NOMO-1 treated with DMSO at 0.1 percent for 48 hours (cell line): ENCODE measurements at regions not wholly inside any gene's neighbourhood (a gene's known extent, or its start where the extent isn't known, plus 50 kb on each side); places are given as distances from the start of the nearest gene placed in this dataset.
"Not testable (repeated sequence)": the region's sequence is repeated elsewhere in the genome, so short reads cannot be mapped to it uniquely, and the experiment has no call there.

Experiments
- DNase-seq: peaks from one replicate; lab custom pipeline; 2025; ENCODE audit not compliant: unreplicated experiment; lab: John Stamatoyannopoulos, UW

DNA sequence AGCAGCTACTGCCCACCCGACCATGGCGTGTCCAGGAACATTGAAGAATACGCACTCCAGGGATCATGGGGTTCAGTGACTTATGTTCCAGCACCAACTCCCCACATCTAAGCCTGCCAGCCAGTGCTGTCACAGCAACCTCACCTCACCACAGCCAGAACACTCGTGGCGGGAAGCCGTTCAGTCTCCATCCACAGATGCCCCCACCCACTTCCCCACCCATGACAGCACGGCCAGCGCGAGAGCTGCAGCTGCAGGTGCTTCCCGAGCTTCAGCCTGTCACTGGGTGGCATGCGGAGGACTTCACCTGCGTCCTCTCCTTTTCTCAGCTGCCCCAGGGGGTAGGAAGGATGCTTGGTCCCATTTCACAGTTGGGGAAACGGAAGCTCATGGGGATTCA lies 50.3 kb downstream of the RBFOX3 start:
- DNase-seq, result no peak

DNA sequence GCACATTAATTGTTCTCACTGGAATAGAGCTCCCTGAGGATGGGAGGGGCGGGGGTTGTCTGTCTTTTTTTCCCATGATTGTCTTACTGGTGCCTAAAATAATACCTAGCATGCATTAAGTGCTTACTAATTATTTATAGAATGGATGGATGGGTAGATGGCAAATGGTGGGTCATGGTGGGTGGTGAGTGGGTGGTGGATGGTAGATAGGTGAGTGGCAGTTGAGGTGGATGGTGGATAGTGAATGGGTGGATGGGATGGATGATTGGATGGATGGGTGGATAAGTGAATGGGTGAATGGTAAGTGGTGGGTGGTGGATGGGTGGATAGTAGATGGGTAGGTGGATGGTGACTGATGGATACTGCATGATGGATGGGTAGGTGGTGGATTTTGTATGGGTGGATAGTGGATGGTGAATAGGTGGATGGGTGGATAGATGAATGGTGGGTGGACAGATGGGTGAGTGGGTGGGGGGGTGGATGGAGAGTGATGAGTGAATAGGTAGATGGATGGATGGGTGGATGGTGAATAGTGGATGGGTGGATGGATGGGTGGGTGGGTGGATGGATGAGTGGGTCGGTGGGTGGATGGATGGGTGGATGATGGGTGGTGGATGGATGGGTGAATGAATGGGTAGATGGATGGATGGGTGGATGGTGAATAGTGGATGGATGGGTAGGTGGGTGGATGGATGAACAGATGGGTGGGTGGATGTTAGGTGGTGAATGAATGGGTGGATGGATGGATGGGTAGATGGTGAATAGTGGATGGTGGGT lies 51.6 kb downstream of the RBFOX3 start:
- no peak for DNase-seq

DNA sequence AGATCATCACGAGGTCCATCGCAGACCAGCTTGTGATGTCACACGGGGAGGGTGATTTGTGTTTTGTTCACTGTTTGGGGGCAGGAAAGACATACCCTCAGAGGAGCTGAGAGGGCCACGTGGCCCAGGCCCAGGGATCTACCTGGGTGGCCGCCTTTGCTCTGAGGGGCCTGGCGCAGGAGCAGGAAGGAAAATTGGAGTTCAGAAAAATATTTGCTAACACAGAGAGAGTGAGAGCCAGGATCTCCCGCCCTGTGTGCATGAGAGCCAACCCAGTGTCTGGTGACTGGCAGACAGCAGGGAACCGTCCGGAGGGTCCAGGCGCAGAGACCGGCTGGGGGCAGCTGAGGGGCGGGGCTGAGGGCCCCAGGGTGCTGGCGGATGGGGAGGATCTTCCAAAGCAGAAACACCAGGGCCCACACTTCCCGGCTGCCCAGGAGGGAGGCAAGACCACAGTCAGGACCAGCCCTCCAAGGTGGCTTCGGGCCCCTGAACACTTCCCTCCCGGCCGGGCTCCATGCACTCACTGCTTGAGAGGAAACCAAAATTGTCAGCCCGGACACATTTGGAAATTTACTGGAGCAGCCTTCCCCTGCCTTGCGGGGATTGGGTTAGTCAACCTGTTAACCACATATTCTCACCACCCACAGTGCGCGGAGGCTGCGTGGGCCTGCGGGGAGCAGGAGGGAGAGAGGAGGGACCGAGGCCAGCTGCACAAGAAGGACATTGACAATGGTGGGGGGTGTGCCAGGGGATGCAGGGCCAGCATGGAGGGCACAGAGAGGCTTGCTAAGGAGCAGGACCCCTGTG lies 52.6 kb downstream of the RBFOX3 start:
- no peak for DNase-seq

DNA sequence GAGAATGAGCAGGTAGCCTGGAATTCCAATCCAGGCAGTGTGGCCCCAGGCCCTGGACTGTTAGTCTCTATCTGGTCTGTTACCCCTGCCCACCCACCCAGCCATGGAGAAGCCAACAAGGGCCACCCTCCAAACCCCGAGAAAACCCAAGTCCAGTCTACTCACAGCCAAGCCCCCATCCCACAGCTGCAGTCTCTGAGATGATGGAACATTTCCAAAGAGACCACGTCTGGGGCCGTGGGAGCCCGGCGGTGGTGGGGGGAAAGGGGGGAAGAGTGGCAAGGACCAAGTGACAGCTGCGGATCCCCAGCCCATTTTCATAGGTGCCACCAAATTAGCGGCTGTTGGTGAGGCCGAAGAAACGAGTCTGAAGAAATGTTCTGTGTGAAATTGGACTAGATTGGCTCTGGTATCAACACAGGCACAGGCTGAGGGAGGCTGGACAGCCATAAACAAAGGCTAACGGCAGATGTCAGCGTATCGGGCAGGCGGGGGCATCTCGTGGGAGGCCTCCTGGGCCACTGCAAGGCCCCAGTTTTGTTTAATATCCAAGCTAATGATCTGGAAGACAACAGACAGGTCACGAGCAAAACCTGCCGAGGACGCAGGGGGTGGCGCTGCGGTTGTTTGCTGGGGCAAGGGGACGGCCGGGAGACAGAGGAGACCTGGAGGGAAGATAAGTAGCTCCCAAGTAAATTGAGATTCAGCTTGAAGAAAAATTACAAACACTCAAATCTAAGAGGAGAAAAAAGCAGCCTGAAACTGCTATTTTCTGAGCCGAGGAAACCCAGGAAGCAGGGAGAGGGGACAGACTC lies 53.4 kb downstream of the RBFOX3 start:
- no peak for DNase-seq

DNA sequence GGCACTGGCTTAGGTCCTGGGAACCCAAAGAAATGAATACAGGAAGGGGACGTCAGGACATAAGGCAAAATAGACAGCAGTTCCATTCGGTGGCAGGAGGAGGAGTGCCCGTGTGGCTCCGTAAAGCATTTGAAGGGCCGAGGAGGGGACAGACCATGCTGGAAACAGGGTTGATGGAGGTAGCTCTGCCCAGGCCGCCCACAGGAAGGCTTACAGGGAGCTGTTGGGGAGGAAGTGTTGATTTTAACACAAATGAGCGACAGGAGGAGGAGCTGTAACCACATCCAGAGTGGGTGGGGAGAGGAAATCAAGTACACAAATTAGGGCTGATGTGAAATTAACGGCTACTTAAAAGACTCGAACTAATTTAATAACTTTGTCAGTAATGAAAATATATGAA lies 54.6 kb downstream of the RBFOX3 start:
- DNase-seq, result no peak

DNA sequence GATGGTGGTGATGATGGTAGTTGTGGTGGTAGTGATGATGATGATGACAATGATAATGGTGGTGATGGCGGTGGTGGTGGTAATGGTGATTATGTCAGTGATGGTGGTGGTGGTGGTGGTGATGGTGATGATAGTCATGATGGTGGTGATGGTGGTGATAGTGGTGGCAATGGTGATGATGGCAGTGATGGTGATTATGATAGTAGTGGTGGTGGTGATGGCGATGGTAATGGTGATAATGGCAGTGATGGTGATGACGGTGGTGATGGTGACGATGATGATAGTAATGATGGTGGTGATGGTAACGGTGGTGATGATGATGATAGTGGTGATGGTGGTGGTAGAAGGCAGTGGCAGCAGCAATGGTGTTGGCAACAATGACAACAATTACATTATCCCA lies 55.3 kb downstream of the RBFOX3 start:
- DNase-seq, result no peak

DNA sequence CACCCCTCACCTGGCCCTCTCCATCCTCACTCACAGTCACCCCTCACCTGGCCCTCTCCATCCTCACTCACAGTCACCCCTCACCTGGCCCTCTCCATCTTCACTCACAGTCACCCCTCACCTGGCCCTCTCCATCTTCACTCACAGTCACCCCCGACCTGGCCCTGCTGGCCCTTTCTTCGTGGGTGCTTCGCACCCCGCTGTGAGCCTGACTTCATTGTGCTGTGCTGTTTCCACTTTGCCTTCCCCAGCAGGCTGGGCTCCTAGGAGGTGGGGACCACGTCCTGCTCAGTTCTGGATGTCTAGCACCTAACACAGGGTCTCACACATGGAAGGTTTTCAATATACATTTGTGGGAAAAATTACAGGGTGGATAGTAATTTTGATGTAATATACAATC lies 56.5 kb downstream of the RBFOX3 start:
- not testable (repeated sequence) for DNase-seq

DNA sequence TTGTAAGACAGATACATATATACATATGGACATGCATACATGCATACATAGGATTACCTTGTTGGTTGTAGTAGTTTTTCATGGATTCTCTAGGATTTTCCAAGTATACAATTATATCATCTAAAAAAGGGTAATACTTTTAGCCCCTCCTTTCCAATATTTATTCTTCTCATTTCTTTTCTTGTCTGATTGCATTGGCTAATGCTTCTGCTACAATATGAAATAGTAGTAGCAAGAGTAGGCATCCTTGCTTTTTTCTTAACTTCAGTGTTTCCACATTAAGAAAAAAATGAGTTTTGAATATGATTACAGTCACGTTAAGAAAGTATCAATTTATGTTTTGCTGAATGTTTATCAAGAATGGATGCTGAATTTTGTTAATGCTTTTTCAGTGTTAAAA lies 58.0 kb downstream of the RBFOX3 start:
- DNase-seq, result no peak

DNA sequence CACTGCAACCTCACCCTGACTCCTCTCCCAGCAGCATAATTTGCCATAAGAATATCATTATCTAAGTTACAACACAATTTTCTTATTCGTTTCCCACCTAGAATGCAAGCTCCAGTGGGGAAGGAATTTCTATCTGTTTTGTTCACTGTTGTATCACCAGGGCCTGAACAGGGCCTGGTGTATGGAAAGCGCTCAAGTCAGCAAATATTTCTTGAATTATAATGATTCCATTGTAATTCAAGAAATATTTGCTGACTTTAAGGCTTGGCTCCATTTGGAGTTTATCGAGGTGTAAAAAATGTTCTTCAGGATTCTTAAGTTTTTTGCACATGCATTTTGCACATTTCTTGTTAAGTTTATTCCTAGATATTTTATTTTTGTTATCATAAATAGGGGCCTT lies 58.4 kb downstream of the RBFOX3 start:
- DNase-seq, result no peak

DNA sequence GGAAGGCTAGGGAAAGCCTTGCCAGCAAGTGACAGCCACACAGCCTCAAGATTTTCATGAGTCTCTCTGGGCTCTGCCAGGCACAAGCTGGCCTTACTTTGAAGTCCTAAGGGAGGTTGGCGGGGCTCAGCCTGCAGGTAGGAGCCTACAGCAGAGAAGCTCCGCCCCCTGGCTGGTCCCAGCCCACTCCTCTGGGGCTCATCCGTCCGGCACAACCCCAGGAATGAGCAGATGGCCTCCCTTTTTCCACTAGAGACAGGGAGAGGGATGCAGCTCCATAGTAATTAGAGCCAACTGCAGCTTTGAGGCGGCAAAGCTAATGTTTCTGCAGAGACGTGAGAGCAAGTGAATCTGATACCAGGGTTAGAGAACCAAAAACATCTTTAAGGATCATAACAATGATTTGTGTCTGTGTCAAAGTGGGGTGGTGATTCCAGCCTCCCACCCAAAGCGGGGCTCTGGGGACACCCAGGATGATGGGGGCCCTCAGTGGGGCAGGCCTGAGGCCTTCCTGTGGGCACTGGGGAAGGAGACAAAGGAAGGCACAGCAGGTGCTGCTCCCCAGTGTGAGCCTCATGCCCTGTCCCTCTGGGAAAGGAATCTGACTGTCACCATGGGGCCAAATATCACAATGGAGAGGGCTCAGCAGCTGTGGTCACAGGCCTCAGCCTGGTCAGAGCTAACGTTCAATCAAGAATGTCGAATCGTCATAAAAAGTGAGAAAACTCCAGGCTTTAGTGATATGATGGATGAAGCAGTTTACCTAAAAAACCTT lies 61.5 kb downstream of the RBFOX3 start:
- DNase-seq, result no peak

DNA sequence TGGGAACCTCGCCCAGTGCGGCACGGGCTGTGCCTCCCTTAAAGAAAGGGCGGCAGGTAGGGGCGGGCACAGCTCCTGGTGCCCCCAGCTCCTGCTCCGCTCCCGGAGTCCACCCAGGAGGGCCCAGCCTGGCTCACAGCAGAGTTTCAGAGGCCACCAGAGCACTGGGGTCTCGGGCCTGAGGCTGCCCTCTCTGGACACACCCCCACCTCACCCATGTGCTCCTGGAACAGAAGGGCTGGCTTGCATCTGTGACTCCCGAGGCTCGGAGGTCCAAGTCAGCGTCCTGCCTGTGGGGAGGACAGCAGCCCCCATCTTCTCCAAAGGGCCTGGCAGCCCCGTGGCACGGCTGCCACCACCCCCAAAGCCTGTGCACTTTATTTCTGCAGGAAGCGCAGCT lies 62.7 kb downstream of the RBFOX3 start:
- no peak for DNase-seq

DNA sequence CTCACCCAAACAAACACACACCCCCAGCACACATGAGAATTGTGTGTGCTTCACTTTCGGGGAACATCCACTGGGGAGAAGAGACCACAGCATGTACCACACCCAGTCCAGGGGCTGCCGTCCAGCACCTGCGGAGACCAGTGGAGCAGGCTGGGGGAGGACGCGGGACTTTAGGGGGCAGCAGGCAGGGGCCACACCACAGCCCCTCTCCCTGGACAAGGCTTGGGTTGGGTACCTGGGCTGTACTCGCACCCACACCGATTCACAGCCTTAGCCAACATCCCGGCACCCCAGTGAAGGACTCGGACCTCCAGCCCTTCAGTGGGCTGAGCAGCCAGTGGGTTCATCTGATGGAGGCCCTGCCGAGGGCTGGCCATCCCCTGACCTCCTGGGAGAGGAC lies 63.3 kb downstream of the RBFOX3 start:
- DNase-seq, result no peak

DNA sequence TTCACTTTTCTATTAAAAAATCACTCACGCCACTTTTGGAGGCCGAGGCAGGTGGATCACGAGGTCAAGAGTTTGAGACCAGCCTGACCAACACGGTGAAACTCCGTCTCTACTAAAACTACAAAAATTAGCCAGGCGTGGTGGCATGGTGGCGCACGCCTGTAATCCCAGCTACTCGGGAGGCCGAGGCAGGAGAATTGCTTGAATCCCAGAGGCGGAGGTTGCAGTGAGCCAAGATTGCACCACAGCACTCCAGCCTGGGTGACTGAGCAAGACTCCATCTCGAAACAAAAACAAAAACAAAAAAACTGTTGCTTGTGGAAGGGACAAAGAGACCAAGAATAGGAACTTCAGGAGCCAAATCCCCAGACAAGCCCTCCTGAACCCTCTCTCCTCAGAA lies 63.7 kb downstream of the RBFOX3 start:
- not testable (repeated sequence) for DNase-seq

DNA sequence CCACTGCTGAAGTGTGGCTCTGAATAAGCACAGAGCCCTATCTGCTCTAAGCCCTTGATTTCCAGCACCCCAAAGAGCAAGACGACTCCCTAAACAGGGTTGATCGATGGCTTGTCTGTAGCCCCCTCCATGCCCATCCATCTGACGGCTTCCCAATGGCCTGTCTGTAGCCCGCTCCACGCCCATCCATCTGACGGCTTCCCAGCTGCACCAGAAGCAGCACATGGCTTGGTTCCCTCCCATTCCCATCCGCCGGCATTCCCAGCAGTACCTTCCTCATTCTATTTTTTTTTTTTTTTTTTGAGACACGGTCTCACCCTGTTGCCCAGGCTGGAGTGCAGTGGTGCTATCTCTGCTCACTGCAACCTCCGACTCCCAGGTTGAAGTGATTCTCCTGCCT lies 64.5 kb downstream of the RBFOX3 start:
- DNase-seq, result no peak

DNA sequence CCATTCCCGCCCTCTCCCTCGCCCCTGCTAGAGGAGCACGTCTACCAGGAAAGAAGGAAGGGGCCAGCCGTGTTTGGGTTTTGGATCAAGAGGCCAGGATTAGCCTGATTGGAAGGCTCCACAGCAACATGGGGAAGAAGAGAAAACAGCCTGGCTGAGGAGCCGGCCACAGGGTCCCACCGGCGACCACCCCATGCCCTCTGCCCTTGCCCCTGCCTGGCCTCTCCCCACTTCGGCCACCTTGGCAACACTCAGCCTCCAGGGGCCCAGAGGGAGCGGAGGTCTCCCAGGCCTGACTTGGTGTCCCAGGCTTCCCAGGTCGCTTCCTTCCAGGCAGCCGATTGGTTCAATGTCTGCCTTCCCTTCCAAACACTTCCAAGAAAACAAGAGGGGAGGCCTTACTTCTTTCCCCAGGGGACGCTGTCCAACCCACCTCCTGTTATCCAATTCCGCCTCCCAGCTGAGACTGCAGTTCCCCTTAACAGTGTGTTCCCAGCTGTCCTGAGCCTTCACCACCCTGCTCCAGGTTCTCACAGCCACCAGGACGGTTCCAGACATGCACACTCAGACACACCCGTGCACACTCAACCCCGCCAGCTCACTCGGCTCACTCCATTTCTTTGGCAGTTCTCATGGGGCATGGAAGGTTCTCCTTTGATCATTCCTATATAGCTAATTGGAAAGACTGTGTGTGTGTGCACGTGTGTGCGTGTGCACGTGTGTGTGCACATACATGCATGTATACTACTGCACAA lies 65.4 kb downstream of the RBFOX3 start:
- no peak for DNase-seq

DNA sequence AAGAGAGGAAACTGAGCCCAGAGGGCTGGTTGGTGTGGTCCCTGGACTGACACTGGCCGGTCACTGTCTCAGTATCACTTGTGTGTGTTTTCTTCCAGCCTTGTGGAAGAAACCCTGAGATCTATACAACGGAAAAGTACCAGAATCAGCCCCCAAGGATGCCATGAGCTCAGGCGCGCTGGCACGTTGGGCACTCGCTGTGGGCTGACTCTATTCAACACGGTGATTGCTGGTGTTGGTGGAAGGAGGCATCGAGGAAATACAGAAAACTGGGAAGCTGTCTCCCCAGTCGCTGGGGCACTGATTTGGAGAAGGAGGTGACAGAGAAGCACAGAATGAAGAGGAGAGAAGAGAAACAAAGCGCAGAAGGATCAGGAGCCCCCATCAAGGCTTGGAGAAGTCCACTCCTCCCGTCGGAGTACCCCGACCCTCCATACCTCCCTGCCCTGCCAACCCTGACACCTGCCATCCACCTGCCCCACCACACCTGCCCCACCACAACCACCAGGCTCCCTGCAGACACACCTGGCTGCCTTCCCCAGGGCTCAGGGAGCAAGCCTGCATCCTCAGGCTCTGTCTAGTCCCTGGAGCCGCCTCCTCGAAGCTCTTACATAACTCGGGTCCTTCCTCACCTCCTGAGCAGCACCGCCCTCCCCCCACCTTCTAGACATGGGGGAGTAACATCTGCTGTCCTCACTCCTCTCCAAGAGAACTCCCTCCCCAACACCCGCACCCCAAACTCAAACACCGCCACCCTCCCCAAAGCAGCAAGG lies 66.5 kb downstream of the RBFOX3 start:
- DNase-seq, result no peak

DNA sequence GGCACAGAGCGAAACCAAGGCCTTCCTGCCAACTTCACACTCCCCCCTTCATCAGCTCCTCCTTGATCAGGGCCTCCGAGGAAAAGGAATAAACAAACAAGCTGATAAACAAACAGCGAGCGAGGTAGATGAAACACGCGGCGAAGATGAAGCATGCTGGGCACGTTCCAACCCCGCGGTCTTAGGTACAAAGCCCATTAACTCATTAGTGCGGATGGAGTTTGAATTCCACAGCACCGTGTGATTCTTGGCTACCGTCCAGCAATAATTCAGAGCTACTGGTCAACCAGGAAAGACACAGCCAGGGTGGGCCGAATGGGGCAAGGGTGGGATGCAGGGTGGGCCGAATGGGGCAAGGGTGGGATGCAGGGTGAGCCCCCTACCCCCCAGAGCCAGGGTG lies 67.3 kb downstream of the RBFOX3 start:
- no peak for DNase-seq

DNA sequence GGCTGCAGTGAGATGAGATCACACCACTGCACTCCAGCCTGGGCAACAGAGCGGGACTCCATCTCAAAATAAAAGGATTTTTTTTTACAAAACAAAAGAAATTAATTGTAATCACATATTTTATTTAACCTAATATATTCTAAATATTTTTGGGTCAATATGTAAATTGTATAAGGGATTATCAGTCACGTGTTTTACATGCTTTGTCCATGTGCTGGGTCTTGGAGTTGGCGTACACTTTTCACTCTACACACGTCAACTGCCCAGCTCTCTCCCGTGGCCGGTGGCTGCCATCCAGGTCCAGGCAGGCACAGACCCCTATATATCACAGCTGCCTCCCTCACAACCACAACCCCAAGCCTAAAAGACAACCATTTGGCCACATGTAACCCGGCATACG lies 68.1 kb downstream of the RBFOX3 start:
- DNase-seq, result no peak

DNA sequence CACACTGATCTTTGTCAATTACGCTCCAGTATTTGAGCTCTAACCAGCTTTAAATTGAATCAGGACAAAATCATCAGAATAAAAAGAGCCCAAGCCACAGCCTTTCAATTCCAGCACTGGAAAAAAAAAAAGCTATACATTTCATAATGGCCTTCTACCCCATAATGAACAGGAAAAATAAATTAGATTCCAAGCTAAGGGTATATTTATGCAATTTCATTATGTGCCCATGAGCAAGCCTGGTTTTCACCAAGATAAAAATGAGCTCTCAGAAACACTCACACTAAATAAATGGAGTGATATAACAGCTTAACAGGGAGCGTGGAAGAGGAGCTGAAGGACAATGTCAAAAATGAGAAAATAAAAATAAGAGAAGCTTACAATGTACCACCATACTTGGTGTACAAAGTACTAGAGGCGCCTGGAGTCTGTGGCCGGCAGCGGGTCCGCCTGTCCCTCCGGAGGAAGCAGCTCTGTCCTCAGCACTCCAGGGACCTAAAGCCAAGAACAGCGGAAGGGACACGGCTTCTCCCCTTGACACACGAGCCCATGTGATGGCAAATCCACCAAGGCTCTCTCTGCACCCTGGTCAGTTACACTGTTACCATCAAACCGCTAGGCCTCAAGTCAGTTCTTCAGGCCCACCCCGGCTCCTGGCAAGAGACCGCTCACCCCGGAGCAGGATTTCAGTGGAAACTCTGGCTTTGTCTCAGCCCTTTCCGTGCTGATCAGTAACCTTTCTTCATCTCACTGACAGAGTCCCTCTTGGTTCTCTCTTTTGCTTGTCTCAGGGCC lies 69.6 kb downstream of the RBFOX3 start:
- DNase-seq, result no peak
